Left ventricle myocardium inferior (tissue), 1 donor: ENCODE measurements at regions not wholly inside any gene's neighbourhood (a gene's known extent, or its start where the extent isn't known, plus 50 kb on each side); places are given as distances from the start of the nearest gene placed in this dataset.
A peak's percentile ranks its signal among the peaks of the same experiment; 100 is the strongest.

Experiments
- DNase-seq: peaks from one replicate; pipeline ENCODE4 v3.0.0-alpha.2; 2020
- H3K27ac ChIP-seq: fragments of 200-600 bp; replicated peaks from 2 replicates; pipeline ENCODE4 v1.8.0; 2021
- H3K27me3 ChIP-seq: fragments of 200-600 bp; 2 replicates; pipeline ENCODE4 v1.8.0; 2021; ENCODE audit warnings: low read depth
- H3K36me3 ChIP-seq: fragments of 200-600 bp; 2 replicates; pipeline ENCODE4 v1.8.0; 2021
- H3K4me1 ChIP-seq: fragments of 200-600 bp; 2 replicates; pipeline ENCODE4 v1.8.0; 2021
- H3K4me3 ChIP-seq: fragments of 200-600 bp; 2 replicates; pipeline ENCODE4 v1.8.0; 2021; ENCODE audit warnings: mild to moderate bottlenecking, moderate library complexity
- H3K9me3 ChIP-seq: fragments of 200-600 bp; replicated peaks from 2 replicates; pipeline ENCODE4 v1.8.0; 2021
- intact Hi-C: fragments of 100-400 bp; cut with micrococcal nuclease; formaldehyde crosslinking; loops from one replicate; pipeline ENCODE4 v1.11.0; 2022
- TF ChIP-seq, protein P1 (sequence below): fragments of 200-600 bp; IDR thresholded peaks from 2 replicates; pipeline ENCODE4 v1.8.0; 2021; ENCODE audit warnings: antibody characterized with exemption, mild to moderate bottlenecking, borderline replicate concordance
- donor health status: DM: no; HTN: yes; CAD: no; lungs with severe emphysema.

DNA sequence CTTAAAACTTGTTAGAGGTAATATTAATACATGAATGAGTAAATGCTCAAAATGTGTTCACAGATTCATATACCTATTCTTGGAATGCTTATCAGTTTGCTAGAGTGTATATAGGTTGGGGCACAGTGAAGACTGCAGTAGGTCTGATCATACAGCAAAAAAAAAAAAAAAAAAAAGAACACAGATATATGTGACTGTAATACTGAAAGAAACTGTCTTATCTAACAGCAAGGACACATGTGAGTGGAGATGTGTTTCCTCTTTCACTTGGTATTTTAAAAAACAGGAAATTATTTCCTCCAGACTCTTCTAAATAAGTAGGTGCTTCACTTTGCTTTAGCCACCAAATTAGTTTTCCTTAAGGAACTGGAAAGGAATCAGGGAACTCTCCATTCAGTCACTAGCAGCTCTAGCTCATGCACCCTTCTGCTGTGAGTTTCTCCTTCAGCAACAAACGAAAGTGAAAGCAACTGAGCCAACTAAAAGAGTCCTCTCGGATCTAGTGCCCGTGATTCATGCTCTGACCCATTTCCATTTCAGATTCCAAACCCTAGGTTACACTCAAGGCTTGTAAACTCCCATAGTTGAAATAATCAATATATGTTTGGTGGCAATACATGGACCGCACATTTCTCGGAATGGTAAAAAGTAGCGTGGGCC, 98.5 kb downstream of the DSEL start:
- Histone ChIP-seq H3K27me3 (no peaks in the 10 kb centered on the region), H3K4me1 (no peaks in the 10 kb centered on the region), H3K9me3 (no peaks in the 10 kb centered on the region), H3K27ac (peak overlapping the region; percentile 31), H3K4me3 (peak overlapping the region; percentile 24), H3K36me3 (no peaks in the 10 kb centered on the region)
- intact Hi-C loops, result no loop called here
- TF ChIP-seq, protein P1, sequence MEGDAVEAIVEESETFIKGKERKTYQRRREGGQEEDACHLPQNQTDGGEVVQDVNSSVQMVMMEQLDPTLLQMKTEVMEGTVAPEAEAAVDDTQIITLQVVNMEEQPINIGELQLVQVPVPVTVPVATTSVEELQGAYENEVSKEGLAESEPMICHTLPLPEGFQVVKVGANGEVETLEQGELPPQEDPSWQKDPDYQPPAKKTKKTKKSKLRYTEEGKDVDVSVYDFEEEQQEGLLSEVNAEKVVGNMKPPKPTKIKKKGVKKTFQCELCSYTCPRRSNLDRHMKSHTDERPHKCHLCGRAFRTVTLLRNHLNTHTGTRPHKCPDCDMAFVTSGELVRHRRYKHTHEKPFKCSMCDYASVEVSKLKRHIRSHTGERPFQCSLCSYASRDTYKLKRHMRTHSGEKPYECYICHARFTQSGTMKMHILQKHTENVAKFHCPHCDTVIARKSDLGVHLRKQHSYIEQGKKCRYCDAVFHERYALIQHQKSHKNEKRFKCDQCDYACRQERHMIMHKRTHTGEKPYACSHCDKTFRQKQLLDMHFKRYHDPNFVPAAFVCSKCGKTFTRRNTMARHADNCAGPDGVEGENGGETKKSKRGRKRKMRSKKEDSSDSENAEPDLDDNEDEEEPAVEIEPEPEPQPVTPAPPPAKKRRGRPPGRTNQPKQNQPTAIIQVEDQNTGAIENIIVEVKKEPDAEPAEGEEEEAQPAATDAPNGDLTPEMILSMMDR, result no peak
- DNase-seq, result no peak

DNA sequence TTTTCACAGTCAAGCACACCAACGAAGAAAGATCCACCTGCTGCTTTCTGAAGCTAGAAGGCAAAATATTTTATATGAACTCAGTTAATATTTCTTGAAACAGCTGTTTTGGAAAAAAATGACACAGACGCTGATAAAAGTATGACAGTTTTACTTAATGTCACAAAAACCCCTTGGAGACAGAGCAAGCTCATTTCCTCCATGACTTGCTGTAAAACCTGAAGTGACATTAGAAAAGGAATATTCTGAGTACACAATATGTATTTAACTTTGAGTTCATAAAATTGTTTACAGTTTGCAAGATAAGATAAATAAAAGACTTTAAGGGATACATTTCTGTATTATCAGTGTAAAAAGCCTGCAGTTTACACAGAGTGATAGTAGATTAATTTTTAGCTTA, 105.4 kb downstream of the DSEL start:
- no peak for DNase-seq
- Histone ChIP-seq H3K4me3 (no peak overlapping the region), H3K9me3 (no peaks in the 10 kb centered on the region), H3K27me3 (no peaks in the 10 kb centered on the region), H3K36me3 (no peaks in the 10 kb centered on the region), H3K27ac (no peak overlapping the region), H3K4me1 (no peaks in the 10 kb centered on the region)
- intact Hi-C loops, result no loop called here
- TF ChIP-seq, protein P1, result no peak

- Histone ChIP-seq H3K9me3 (no peaks in the 10 kb centered on the region), H3K4me3 (no peak overlapping the region), H3K36me3 (no peaks in the 10 kb centered on the region), H3K27ac (no peak overlapping the region), H3K4me1 (no peaks in the 10 kb centered on the region), H3K27me3 (no peaks in the 10 kb centered on the region)
- intact Hi-C loops, result no loop called here
- TF ChIP-seq, protein P1, result no peak
- no peak for DNase-seq
Measured at GRCh38 chr18:67410075-67411070, 106.1 kb downstream of the DSEL start.

DNA sequence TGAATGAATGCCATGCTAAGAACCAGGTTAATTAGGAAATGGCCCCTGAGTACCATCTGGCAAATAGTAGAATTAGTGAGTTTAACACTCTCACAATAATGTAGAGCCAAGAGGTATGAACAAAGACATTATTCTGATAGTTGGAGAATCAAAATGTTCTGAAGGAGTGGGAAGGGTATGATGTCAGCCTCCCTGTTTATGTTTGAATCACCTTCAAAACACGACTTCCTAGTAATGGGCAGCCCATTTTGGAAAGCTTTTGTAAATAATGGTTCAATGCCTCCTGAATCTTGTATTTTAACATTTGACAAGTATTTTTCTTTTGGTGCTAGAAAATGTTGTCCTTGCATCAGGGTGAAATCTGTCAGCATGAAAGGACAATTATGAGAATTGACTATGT, 108.3 kb downstream of the DSEL start:
- H3K9me3 ChIP-seq, result no peaks in the 10 kb centered on the region
- H3K36me3 ChIP-seq, result no peaks in the 10 kb centered on the region
- H3K4me3 ChIP-seq, result no peak overlapping the region
- no peaks in the 10 kb centered on the region for H3K4me1 ChIP-seq
- TF ChIP-seq, protein P1, result no peak
- intact Hi-C loops, result no loop called here
- no peak overlapping the region for H3K27ac ChIP-seq
- no peak for DNase-seq
- no peaks in the 10 kb centered on the region for H3K27me3 ChIP-seq

- Histone ChIP-seq H3K4me3 (no peak overlapping the region), H3K9me3 (no peaks in the 10 kb centered on the region), H3K36me3 (no peaks in the 10 kb centered on the region), H3K4me1 (no peaks in the 10 kb centered on the region), H3K27ac (no peak overlapping the region), H3K27me3 (no peaks in the 10 kb centered on the region)
- DNase-seq, result no peak
- TF ChIP-seq, protein P1, result no peak
- intact Hi-C loops, result no loop called here
Measured at GRCh38 chr18:67406714-67407113, 109.8 kb downstream of the DSEL start.
